SK-N-SH (cell line): ENCODE measurements at regions not wholly inside any gene's neighbourhood (a gene's known extent, or its start where the extent isn't known, plus 50 kb on each side); places are given as distances from the start of the nearest gene placed in this dataset.

Source experiments
- CTCF ChIA-PET: fragments of 300-600, 350-600 bp; formaldehyde crosslinking; extraction: SDS; loops from one replicate; lab custom pipeline; 2021; lab: Yijun Ruan, JAX
- POLR2A ChIA-PET: fragments of 350-600 bp; sonication (Branson Sonifier 250); formaldehyde crosslinking; extraction: SDS; loops from one replicate; lab custom pipeline; 2020; ENCODE audit warnings: antibody characterized with exemption, inconsistent platforms; lab: Yijun Ruan, JAX
- DNase-seq: peaks from one replicate; pipeline ENCODE4 v3.0.0; 2012
- H2AFZ ChIP-seq: fragments of 200-600 bp; sonication (generic); 2 replicates; pipeline ENCODE4 v1.8.1; 2016; ENCODE audit warnings: antibody characterized with exemption, mild to moderate bottlenecking, low read depth
- H3F3A ChIP-seq: fragments of 200-600 bp; sonication (generic); replicated peaks from 2 replicates; pipeline ENCODE3; 2016; ENCODE audit warnings: antibody characterized with exemption, mild to moderate bottlenecking; ENCODE audit not compliant: insufficient read depth
- H3K27ac ChIP-seq, 2 experiments: fragments of 200-500 bp in 1 of 2; fragments of 200-600 bp in 1 of 2; sonication (Bioruptor generic) in 1 of 2; sonication (generic), shearing (Covaris generic) in 1 of 2; 2 replicates each; pipeline versions ENCODE4 v1.5.1 to v1.6.1; 2014 to 2016; ENCODE audit warnings: low read depth in 2 of 2, inconsistent platforms in 1 of 2, low read length in 1 of 2, mild to moderate bottlenecking in 1 of 2, mixed read lengths in 1 of 2
- H3K27me3 ChIP-seq: fragments of 200-600 bp; sonication (generic), shearing (Covaris generic); 2 replicates; pipeline ENCODE4 v1.6.1; 2016; ENCODE audit warnings: mixed run types; ENCODE audit not compliant: insufficient read depth
- H3K36me3 ChIP-seq, 2 experiments: fragments of 200-500 bp in 1 of 2; fragments of 200-600 bp in 1 of 2; sonication (Bioruptor generic) in 1 of 2; sonication (generic) in 1 of 2; replicated peaks in 1 of 2; 2 replicates each; pipeline versions ENCODE3 to v1.5.1; 2014 to 2016; ENCODE audit warnings: low read length in 1 of 2, mild to moderate bottlenecking in 1 of 2; ENCODE audit not compliant: insufficient read depth in 2 of 2, control insufficient read depth in 1 of 2
- H3K4me1 ChIP-seq, 2 experiments: fragments of 200-500 bp in 1 of 2; fragments of 200-600 bp in 1 of 2; sonication (Bioruptor generic) in 1 of 2; sonication (generic), shearing (Covaris generic) in 1 of 2; 2 replicates each; pipeline versions ENCODE4 v1.5.1 to v1.6.1; 2014 to 2016; ENCODE audit warnings: low read depth in 1 of 2, low read length in 1 of 2, mixed run types in 1 of 2; ENCODE audit not compliant: insufficient read depth in 2 of 2, control insufficient read depth in 1 of 2
- H3K4me2 ChIP-seq: fragments of 200-600 bp; sonication (generic), shearing (Covaris generic); 2 replicates; pipeline ENCODE4 v1.6.1; 2017; ENCODE audit warnings: mixed run types
- H3K4me3 ChIP-seq, 2 experiments: fragments of 200-500 bp in 1 of 2; fragments of 200-600 bp in 1 of 2; sonication (Bioruptor generic) in 1 of 2; sonication (generic), shearing (Covaris generic) in 1 of 2; 2 replicates each; pipeline versions ENCODE4 v1.5.1 to v1.8.1; 2014 to 2016; ENCODE audit warnings: low read depth in 2 of 2, inconsistent platforms in 1 of 2, low read length in 1 of 2, mild to moderate bottlenecking in 1 of 2, mixed read lengths in 1 of 2, moderate library complexity in 1 of 2
- H3K79me2 ChIP-seq: fragments of 200-600 bp; sonication (generic); 2 replicates; pipeline ENCODE4 v1.8.1; 2017; ENCODE audit warnings: mild to moderate bottlenecking; ENCODE audit not compliant: insufficient read depth
- H3K9ac ChIP-seq: fragments of 200-600 bp; sonication (generic); 2 replicates; pipeline ENCODE4 v1.6.1; 2017; ENCODE audit warnings: mixed run types
- H3K9me2 ChIP-seq: fragments of 200-600 bp; sonication (generic); 2 replicates; pipeline ENCODE4 v1.6.1; 2017; ENCODE audit warnings: mixed run types
- H3K9me3 ChIP-seq: fragments of 200-600 bp; sonication (generic); 2 replicates; pipeline ENCODE4 v1.6.1; 2017; ENCODE audit warnings: mixed run types, mild to moderate bottlenecking, moderate library complexity
- H4K20me1 ChIP-seq: fragments of 200-600 bp; sonication (generic); 2 replicates; pipeline ENCODE4 v1.6.1; 2017; ENCODE audit warnings: mild to moderate bottlenecking, mixed run types; ENCODE audit not compliant: insufficient read depth
- CHD2 ChIP-seq: fragments of 150-350 bp; IDR thresholded peaks from 2 replicates; pipeline ENCODE4 v1.6.1; 2018; ENCODE audit warnings: low read length; ENCODE audit not compliant: partially characterized antibody
- EP300 ChIP-seq, 2 experiments: IDR thresholded peaks; 2 replicates each; pipeline versions ENCODE4 v1.4.0 to v1.6.1; 2012; ENCODE audit warnings: borderline replicate concordance in 1 of 2, low read depth in 1 of 2, low read length in 1 of 2
- EZH2phosphoT487 ChIP-seq: fragments of 200-600 bp; sonication (generic); IDR thresholded peaks from 2 replicates; pipeline ENCODE4 v1.6.1; 2017; ENCODE audit warnings: low read depth, mixed run types, mild to moderate bottlenecking, antibody characterized with exemption, moderate library complexity, borderline replicate concordance
- FOSL2 ChIP-seq: IDR thresholded peaks from 2 replicates; pipeline ENCODE4 v1.4.0; 2012; ENCODE audit warnings: low read depth, mild to moderate bottlenecking, moderate library complexity, borderline replicate concordance
- FOXM1 ChIP-seq: IDR thresholded peaks from 2 replicates; pipeline ENCODE4 v1.4.0; 2012; ENCODE audit warnings: low read depth, mild to moderate bottlenecking
- GABPA ChIP-seq: IDR thresholded peaks from 2 replicates; pipeline ENCODE4 v1.4.0; 2012; ENCODE audit warnings: low read depth, mild to moderate bottlenecking
- JUND ChIP-seq: IDR thresholded peaks from 2 replicates; pipeline ENCODE4 v1.4.0; 2012
- MEF2A ChIP-seq: IDR thresholded peaks from 2 replicates; pipeline ENCODE4 v1.4.0; 2012; ENCODE audit warnings: low read depth, borderline replicate concordance
- MXI1 ChIP-seq: IDR thresholded peaks from 2 replicates; pipeline ENCODE4 v1.6.1; 2012; ENCODE audit warnings: mild to moderate bottlenecking, low read depth, low read length, improper control_type of control experiment
- NFIC ChIP-seq: IDR thresholded peaks from 2 replicates; pipeline ENCODE4 v1.4.0; 2012; ENCODE audit warnings: borderline replicate concordance
- RAD21 ChIP-seq: IDR thresholded peaks from 2 replicates; pipeline ENCODE4 v1.6.1; 2012; ENCODE audit warnings: mild to moderate bottlenecking, low read length
- RFX5 ChIP-seq: IDR thresholded peaks from 2 replicates; pipeline ENCODE4 v1.6.1; 2012; ENCODE audit warnings: mild to moderate bottlenecking, improper control_type of control experiment, low read length
- SIN3A ChIP-seq: IDR thresholded peaks from 2 replicates; pipeline ENCODE4 v1.6.1; 2012; ENCODE audit warnings: low read depth, mild to moderate bottlenecking, low read length, moderate library complexity, borderline replicate concordance
- TAF1 ChIP-seq: IDR thresholded peaks from 2 replicates; pipeline ENCODE4 v1.6.1; 2012; ENCODE audit warnings: low read depth, mild to moderate bottlenecking, low read length, moderate library complexity, borderline replicate concordance
- TCF12 ChIP-seq: IDR thresholded peaks from 2 replicates; pipeline ENCODE4 v1.4.0; 2012
- TEAD4 ChIP-seq: IDR thresholded peaks from 2 replicates; pipeline ENCODE4 v1.4.0; 2012; ENCODE audit warnings: mild to moderate bottlenecking, borderline replicate concordance; ENCODE audit not compliant: insufficient read depth
- YY1 ChIP-seq: IDR thresholded peaks from 2 replicates; pipeline ENCODE4 v1.4.0; 2012; ENCODE audit warnings: low read depth, mild to moderate bottlenecking
- WGBS: methylation state at CpG from one replicate; pipeline ENCODE4 v1.1.6; 2017; ENCODE audit warnings: low lambda C conversion rate; 5-methylcytosine and 5-hydroxymethylcytosine counted together
- TF ChIP-seq, protein P1 (sequence below): fragments of 150-350 bp; IDR thresholded peaks from 2 replicates; pipeline ENCODE4 v1.6.1; 2016; ENCODE audit warnings: mild to moderate bottlenecking, low read depth, low read length
- TF ChIP-seq, protein P2 (sequence below): fragments of 150-350 bp; IDR thresholded peaks from 2 replicates; pipeline ENCODE4 v1.6.1; 2017; ENCODE audit warnings: antibody characterized with exemption, low read length, low read depth, borderline replicate concordance
- TF ChIP-seq, protein P3 (sequence below): IDR thresholded peaks from 2 replicates; pipeline ENCODE4 v1.6.1; 2012; ENCODE audit warnings: mild to moderate bottlenecking, low read depth, low read length, moderate library complexity
- TF ChIP-seq, protein P4 (sequence below): IDR thresholded peaks from 2 replicates; pipeline ENCODE4; 2012
- TF ChIP-seq, protein P5 (sequence below): IDR thresholded peaks from 2 replicates; pipeline ENCODE4 v1.4.0; 2012; ENCODE audit warnings: low read depth

DNA sequence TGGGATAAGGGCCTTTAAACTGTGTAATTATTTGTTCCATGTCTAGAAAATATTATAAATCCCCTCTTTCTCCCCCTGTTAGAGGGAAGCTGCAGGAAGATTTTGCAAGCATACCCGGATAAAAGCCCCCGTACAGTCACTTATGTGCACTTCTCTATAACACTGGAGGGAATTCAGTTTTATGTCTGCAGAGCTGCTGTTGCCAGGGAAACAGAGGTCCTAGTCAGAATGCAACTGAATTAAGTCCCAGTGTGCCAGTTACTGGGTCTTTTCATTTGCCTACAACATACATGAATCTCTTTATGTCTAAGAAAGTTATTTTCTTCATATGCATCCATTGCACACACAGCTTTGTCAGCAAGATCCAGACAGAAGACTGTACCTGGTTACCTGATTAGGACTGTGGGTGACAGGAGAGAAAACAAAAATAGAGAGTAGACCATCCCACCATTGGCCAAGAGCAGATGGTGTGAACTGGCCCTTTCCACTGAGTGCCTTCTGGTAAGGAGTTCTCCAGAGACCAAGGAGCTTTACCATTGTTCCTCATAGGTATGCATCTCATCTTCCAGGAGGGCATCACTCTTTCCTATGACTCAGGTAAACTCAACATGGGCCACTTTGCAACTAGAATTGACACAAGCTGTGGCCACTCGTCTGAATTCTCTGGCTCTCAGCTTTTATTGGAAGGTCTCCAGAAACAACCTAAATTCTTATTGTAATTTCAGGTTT lies 180.8 kb upstream of the PHACTR1 start:
- CTCF ChIA-PET: no interaction called here
- no peak overlapping the region for H3K4me3 ChIP-seq
- WGBS: 81% methylated on average over 3 of the region's 3 CpGs
- no peaks in the 10 kb centered on the region for H3K9me3 ChIP-seq
- no peak overlapping the region for H3K4me2 ChIP-seq
- no peaks in the 10 kb centered on the region for H3K27me3 ChIP-seq
- no peaks in the 10 kb centered on the region for H3K4me1 ChIP-seq
- no peak overlapping the region for H3K9ac ChIP-seq
- TF ChIP-seq JUND: no peak
- no peak for TF ChIP-seq RFX5
- TF ChIP-seq, all 33 proteins: peak for 0
- H3K27ac ChIP-seq: no peak overlapping the region
- H4K20me1 ChIP-seq: no peaks in the 10 kb centered on the region
- no peaks in the 10 kb centered on the region for H3K36me3 ChIP-seq
- POLR2A ChIA-PET: no interaction called here
- no peak overlapping the region for H2AFZ ChIP-seq
- H3K9me2 ChIP-seq: no peaks in the 10 kb centered on the region
- no peaks in the 10 kb centered on the region for H3K79me2 ChIP-seq
- no peak for DNase-seq
- H3F3A ChIP-seq: no peaks in the 10 kb centered on the region

DNA sequence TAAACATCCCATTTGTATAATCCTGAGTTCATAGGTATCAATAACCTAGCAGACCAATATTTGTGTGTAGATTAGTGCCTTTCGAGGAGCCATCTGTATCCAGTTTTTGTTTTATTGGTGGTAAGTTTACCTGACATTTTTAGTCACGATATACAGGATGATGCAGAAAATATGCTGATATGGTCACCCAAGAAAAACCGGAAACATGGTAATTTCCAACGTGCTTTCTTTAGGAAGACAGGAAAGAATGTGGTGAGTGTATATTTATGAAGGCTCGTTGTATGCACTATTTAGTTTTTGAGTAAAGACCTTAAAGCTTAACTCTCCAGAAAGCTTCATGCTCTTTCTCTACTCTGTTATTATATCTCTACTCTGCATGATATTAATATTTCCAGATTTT lies 180.2 kb upstream of the PHACTR1 start:
- POLR2A ChIA-PET: no interaction called here
- Histone ChIP-seq H3F3A (no peaks in the 10 kb centered on the region), H3K9ac (no peak overlapping the region), H4K20me1 (no peaks in the 10 kb centered on the region), H3K79me2 (no peaks in the 10 kb centered on the region), H3K36me3 (no peaks in the 10 kb centered on the region), H3K4me2 (no peak overlapping the region), H3K4me1 (no peaks in the 10 kb centered on the region)
- DNase-seq: no peak
- 74% methylated on average over 5 of the region's 5 CpGs for WGBS
- CTCF ChIA-PET: no interaction called here
- TF ChIP-seq SIN3A (no peak), FOSL2 (no peak), CHD2 (no peak), YY1 (no peak), TEAD4 (no peak), GABPA (no peak), TCF12 (no peak), EZH2phosphoT487 (no peak), NFIC (no peak), FOXM1 (no peak), EP300 (IDR thresholded peaks at IDR 0.05; ENCODE audit: borderline replicate concordance in 1 of 2, low read depth in 1 of 2, low read length in 1 of 2) (no peak), TAF1 (no peak), MXI1 (no peak), RAD21 (no peak), MEF2A (no peak)
- TF ChIP-seq, protein P1, sequence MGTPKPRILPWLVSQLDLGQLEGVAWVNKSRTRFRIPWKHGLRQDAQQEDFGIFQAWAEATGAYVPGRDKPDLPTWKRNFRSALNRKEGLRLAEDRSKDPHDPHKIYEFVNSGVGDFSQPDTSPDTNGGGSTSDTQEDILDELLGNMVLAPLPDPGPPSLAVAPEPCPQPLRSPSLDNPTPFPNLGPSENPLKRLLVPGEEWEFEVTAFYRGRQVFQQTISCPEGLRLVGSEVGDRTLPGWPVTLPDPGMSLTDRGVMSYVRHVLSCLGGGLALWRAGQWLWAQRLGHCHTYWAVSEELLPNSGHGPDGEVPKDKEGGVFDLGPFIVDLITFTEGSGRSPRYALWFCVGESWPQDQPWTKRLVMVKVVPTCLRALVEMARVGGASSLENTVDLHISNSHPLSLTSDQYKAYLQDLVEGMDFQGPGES: no peak
- TF ChIP-seq, protein P2, sequence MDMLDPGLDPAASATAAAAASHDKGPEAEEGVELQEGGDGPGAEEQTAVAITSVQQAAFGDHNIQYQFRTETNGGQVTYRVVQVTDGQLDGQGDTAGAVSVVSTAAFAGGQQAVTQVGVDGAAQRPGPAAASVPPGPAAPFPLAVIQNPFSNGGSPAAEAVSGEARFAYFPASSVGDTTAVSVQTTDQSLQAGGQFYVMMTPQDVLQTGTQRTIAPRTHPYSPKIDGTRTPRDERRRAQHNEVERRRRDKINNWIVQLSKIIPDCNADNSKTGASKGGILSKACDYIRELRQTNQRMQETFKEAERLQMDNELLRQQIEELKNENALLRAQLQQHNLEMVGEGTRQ: no peak
- TF ChIP-seq, protein P3, sequence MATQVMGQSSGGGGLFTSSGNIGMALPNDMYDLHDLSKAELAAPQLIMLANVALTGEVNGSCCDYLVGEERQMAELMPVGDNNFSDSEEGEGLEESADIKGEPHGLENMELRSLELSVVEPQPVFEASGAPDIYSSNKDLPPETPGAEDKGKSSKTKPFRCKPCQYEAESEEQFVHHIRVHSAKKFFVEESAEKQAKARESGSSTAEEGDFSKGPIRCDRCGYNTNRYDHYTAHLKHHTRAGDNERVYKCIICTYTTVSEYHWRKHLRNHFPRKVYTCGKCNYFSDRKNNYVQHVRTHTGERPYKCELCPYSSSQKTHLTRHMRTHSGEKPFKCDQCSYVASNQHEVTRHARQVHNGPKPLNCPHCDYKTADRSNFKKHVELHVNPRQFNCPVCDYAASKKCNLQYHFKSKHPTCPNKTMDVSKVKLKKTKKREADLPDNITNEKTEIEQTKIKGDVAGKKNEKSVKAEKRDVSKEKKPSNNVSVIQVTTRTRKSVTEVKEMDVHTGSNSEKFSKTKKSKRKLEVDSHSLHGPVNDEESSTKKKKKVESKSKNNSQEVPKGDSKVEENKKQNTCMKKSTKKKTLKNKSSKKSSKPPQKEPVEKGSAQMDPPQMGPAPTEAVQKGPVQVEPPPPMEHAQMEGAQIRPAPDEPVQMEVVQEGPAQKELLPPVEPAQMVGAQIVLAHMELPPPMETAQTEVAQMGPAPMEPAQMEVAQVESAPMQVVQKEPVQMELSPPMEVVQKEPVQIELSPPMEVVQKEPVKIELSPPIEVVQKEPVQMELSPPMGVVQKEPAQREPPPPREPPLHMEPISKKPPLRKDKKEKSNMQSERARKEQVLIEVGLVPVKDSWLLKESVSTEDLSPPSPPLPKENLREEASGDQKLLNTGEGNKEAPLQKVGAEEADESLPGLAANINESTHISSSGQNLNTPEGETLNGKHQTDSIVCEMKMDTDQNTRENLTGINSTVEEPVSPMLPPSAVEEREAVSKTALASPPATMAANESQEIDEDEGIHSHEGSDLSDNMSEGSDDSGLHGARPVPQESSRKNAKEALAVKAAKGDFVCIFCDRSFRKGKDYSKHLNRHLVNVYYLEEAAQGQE: no peak
- TF ChIP-seq, protein P4, sequence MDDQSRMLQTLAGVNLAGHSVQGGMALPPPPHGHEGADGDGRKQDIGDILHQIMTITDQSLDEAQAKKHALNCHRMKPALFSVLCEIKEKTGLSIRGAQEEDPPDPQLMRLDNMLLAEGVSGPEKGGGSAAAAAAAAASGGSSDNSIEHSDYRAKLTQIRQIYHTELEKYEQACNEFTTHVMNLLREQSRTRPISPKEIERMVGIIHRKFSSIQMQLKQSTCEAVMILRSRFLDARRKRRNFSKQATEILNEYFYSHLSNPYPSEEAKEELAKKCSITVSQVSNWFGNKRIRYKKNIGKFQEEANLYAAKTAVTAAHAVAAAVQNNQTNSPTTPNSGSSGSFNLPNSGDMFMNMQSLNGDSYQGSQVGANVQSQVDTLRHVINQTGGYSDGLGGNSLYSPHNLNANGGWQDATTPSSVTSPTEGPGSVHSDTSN: no peak
- TF ChIP-seq, protein P5, sequence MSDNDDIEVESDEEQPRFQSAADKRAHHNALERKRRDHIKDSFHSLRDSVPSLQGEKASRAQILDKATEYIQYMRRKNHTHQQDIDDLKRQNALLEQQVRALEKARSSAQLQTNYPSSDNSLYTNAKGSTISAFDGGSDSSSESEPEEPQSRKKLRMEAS: no peak
- TF ChIP-seq, all 33 proteins: peak for 0
- H3K4me3 ChIP-seq: no peak overlapping the region
- no peaks in the 10 kb centered on the region for H3K9me2 ChIP-seq
- H3K27me3 ChIP-seq: no peaks in the 10 kb centered on the region
- no peaks in the 10 kb centered on the region for H3K9me3 ChIP-seq
- no peak overlapping the region for H3K27ac ChIP-seq
- H2AFZ ChIP-seq: no peak overlapping the region
